GM12891 (cell line): ENCODE measurements at regions not wholly inside any gene's neighbourhood (a gene's known extent, or its start where the extent isn't known, plus 50 kb on each side); places are given as distances from the start of the nearest gene placed in this dataset.

Experiments
- DNase-seq: peaks from one replicate; pipeline ENCODE4 v3.0.0; 2011; ENCODE audit warnings: low spot score; ENCODE audit not compliant: insufficient read length
- FAIRE-seq: peaks from 2 replicates; lab custom pipeline; 2011; peaks lifted over from hg19 to GRCh38; lab: Jason Lieb, UNC
- PAX5 ChIP-seq: IDR thresholded peaks from 2 replicates; pipeline ENCODE4 v1.6.1; 2011; ENCODE audit warnings: low read length, moderate library complexity, mild to moderate bottlenecking; ENCODE audit not compliant: insufficient read depth, severe bottlenecking
- POLR2A ChIP-seq: IDR thresholded peaks from 2 replicates; pipeline ENCODE4 v1.6.1; 2011; ENCODE audit warnings: low read depth, low read length, control low read depth
- POLR2AphosphoS5 ChIP-seq: IDR thresholded peaks from 2 replicates; pipeline ENCODE4 v1.6.1; 2011; ENCODE audit warnings: low read depth, low read length, control low read depth
- POU2F2 ChIP-seq: IDR thresholded peaks from 2 replicates; pipeline ENCODE4 v1.6.1; 2011; ENCODE audit warnings: low read depth, mild to moderate bottlenecking, control low read depth, low read length, moderate library complexity
- SPI1 ChIP-seq: IDR thresholded peaks from 2 replicates; pipeline ENCODE4 v1.6.1; 2011; ENCODE audit warnings: low read depth, low read length, control low read depth
- TAF1 ChIP-seq: IDR thresholded peaks from 2 replicates; pipeline ENCODE4 v1.6.1; 2011; ENCODE audit warnings: low read depth, low read length, control low read depth

GRCh38 chr7:117950601-117951260, 77.5 kb upstream of the CTTNBP2 start:
- FAIRE-seq: no peak
- no peak for DNase-seq
- TF ChIP-seq POLR2AphosphoS5 (no peak), POLR2A (no peak), PAX5 (no peak), TAF1 (no peak), POU2F2 (no peak), SPI1 (no peak)

GRCh38 chr7:117951285-117951684, 78.0 kb upstream of the CTTNBP2 start:
- TF ChIP-seq POLR2AphosphoS5 (no peak), TAF1 (no peak), SPI1 (no peak), PAX5 (no peak), POLR2A (no peak), POU2F2 (no peak)
- no peak for DNase-seq
- FAIRE-seq: no peak

- DNase-seq (no peak), FAIRE-seq (no peak)
- TF ChIP-seq PAX5 (no peak), POLR2A (no peak), SPI1 (no peak), TAF1 (no peak), POU2F2 (no peak)
Observed at GRCh38 chr7:117951691-117952280, 78.5 kb upstream of the CTTNBP2 start.

- DNase-seq: no peak
- TF ChIP-seq TAF1 (no peak), SPI1 (no peak), PAX5 (no peak), POU2F2 (no peak), POLR2A (no peak), POLR2AphosphoS5 (no peak)
- FAIRE-seq: no peak
Observed at GRCh38 chr7:117955046-117955445, 81.8 kb upstream of the CTTNBP2 start.

GRCh38 chr7:117960351-117960750, 87.1 kb upstream of the CTTNBP2 start:
- DNase-seq (no peak), FAIRE-seq (no peak)
- no peak for TF ChIP-seq POLR2AphosphoS5
- no peak for TF ChIP-seq PAX5
- no peak for TF ChIP-seq POU2F2
- no peak for TF ChIP-seq POLR2A

GRCh38 chr7:117961235-117961634, 88.0 kb upstream of the CTTNBP2 start:
- no peak for DNase-seq
- no peak for FAIRE-seq
- no peak for TF ChIP-seq TAF1
- no peak for TF ChIP-seq PAX5
- no peak for TF ChIP-seq POLR2A
- TF ChIP-seq POU2F2: no peak
- TF ChIP-seq POLR2AphosphoS5: no peak
- no peak for TF ChIP-seq SPI1

GRCh38 chr7:117962366-117962994, 89.2 kb upstream of the CTTNBP2 start:
- DNase-seq (no peak), FAIRE-seq (no peak)
- TF ChIP-seq POLR2A: no peak
- no peak for TF ChIP-seq TAF1
- TF ChIP-seq SPI1: no peak
- TF ChIP-seq PAX5: no peak
- no peak for TF ChIP-seq POLR2AphosphoS5
- no peak for TF ChIP-seq POU2F2

GRCh38 chr7:117963264-117964197, 90.3 kb upstream of the CTTNBP2 start:
- TF ChIP-seq PAX5 (no peak), POLR2AphosphoS5 (no peak), SPI1 (no peak), POLR2A (no peak), TAF1 (no peak), POU2F2 (no peak)
- FAIRE-seq (no peak), DNase-seq (no peak)

- no peak for FAIRE-seq
- TF ChIP-seq PAX5 (no peak), POLR2AphosphoS5 (no peak), POU2F2 (no peak), TAF1 (no peak), SPI1 (no peak), POLR2A (no peak)
- DNase-seq: no peak
Observed at GRCh38 chr7:117970801-117971200, 97.6 kb upstream of the CTTNBP2 start.
